ENCODE measurements at regions not wholly inside any gene's neighbourhood (a gene's known extent, or its start where the extent isn't known, plus 50 kb on each side); places are given as distances from the start of the nearest gene placed in this dataset.
"Not testable (repeated sequence)": the region's sequence is repeated elsewhere in the genome, so short reads cannot be mapped to it uniquely, and the experiment has no call there.

DNA sequence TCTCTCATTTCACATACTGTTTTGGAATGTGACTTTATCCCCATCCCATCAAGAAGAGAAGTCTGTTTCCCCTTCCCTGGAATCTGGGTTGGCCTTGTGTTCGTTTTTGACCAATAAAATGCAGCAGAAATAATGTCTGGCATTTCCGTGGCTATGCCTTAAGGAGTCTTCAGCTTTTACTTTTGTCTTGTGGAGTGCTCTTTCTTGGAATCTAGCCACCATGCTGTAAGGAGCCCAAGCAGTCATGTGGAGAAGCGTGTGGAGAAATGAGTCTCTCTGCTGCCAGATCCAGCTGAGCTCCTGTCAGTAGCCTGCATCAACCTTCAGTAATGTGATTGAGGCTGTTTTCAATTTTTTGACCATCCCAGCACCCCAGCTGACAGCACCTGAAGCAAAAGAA lies 84.4 kb upstream of the ARMCX2 start:
- Histone ChIP-seq H3K4me3 (ENCODE audit: control insufficient read depth in 1 of 7, extremely low read depth in 1 of 7, insufficient read depth in 4 of 7, low read depth in 2 of 7, low read length in 6 of 7) (no peak overlapping the region), H3K9me3 (ENCODE audit: control extremely low read depth in 1 of 5, control insufficient read depth in 4 of 5, insufficient read depth in 2 of 5, low read depth in 1 of 5, low read length in 4 of 5) (no peaks in the 10 kb centered on the region), H3K4me1 (ENCODE audit: control extremely low read depth in 1 of 4, control insufficient read depth in 4 of 4, insufficient read depth in 4 of 4, low read length in 3 of 4) (no peaks in the 10 kb centered on the region), H3K27me3 (replicated peaks in 2 of 5; ENCODE audit: control insufficient read depth in 4 of 5, insufficient read depth in 5 of 5, low read length in 4 of 5) (no peaks in the 10 kb centered on the region), H3K36me3 (ENCODE audit: control insufficient read depth in 4 of 4, insufficient read depth in 4 of 4, low read length in 3 of 4) (no peaks in the 10 kb centered on the region), H3K27ac (ENCODE audit: insufficient read depth in 1 of 2, low read depth in 1 of 2, low read length in 2 of 2, poor library complexity in 1 of 2, severe bottlenecking in 2 of 2) (no peak overlapping the region)
- ChIA-PET POLR2A (no interaction called here), CTCF (no interaction called here)
- no peak for DNase-seq
- WGBS (ENCODE audit: insufficient coverage) = 75% methylated on average over 2 of the region's 3 CpGs

DNA sequence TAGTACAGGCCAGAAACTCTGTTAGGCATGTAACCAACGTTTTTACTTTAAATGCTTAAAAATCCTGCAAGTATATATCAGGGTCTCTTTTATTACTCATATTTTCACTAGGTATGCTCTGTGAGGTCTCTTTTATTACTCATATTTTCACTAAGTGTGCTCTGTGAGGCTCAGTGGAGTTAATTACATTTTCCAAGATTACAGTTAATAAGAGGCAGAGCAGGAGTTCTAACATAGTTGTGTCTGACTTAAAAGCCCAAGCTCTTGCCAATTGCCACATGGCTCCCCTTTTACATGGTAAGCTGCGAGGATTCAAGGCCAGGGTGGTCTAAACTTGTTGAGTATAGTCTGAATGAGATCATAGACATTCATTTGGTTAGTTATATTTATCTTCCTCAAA lies 81.0 kb upstream of the ARMCX2 start:
- H3K27ac ChIP-seq (ENCODE audit: insufficient read depth in 1 of 2, low read depth in 1 of 2, low read length in 2 of 2, poor library complexity in 1 of 2, severe bottlenecking in 2 of 2) = no peak overlapping the region
- no peak overlapping the region for H3K4me3 ChIP-seq (ENCODE audit: control insufficient read depth in 1 of 7, extremely low read depth in 1 of 7, insufficient read depth in 4 of 7, low read depth in 2 of 7, low read length in 6 of 7)
- no peaks in the 10 kb centered on the region for H3K9me3 ChIP-seq (ENCODE audit: control extremely low read depth in 1 of 5, control insufficient read depth in 4 of 5, insufficient read depth in 2 of 5, low read depth in 1 of 5, low read length in 4 of 5)
- H3K4me1 ChIP-seq (ENCODE audit: control extremely low read depth in 1 of 4, control insufficient read depth in 4 of 4, insufficient read depth in 4 of 4, low read length in 3 of 4) = no peaks in the 10 kb centered on the region
- DNase-seq = no peak
- POLR2A ChIA-PET = no interaction called here
- H3K36me3 ChIP-seq (ENCODE audit: control insufficient read depth in 4 of 4, insufficient read depth in 4 of 4, low read length in 3 of 4) = no peaks in the 10 kb centered on the region
- H3K27me3 ChIP-seq (replicated peaks in 2 of 5; ENCODE audit: control insufficient read depth in 4 of 5, insufficient read depth in 5 of 5, low read length in 4 of 5) = no peaks in the 10 kb centered on the region
- CTCF ChIA-PET = no interaction called here
- no CpG with 5 or more reads among the region's 2 CpGs for WGBS (ENCODE audit: insufficient coverage)

DNA sequence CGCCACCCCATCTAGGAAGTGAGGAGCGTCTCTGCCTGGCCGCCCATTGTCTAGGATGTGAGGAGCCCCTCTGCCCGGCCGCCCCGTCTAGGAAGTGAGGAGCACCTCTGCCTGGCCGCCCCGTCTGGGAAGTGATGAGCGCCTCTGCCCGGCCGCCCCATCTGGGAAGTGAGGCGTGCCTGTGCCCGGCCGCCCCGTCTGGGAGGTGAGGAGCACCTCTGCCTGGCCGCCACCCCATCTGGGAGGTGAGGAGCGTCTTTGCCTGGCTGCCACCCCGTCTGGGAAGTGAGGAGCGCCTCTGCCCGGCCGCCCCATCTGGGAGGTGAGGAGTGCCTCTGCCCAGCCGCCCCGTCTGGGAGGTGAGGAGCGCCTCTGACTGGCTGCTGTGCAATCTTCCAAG lies 79.2 kb upstream of the ARMCX2 start:
- H3K9me3 ChIP-seq (ENCODE audit: control extremely low read depth in 1 of 5, control insufficient read depth in 4 of 5, insufficient read depth in 2 of 5, low read depth in 1 of 5, low read length in 4 of 5); H3K4me1 ChIP-seq (ENCODE audit: control extremely low read depth in 1 of 4, control insufficient read depth in 4 of 4, insufficient read depth in 4 of 4, low read length in 3 of 4); DNase-seq; H3K36me3 ChIP-seq (ENCODE audit: control insufficient read depth in 4 of 4, insufficient read depth in 4 of 4, low read length in 3 of 4); H3K4me3 ChIP-seq (ENCODE audit: control insufficient read depth in 1 of 7, extremely low read depth in 1 of 7, insufficient read depth in 4 of 7, low read depth in 2 of 7, low read length in 6 of 7); CTCF ChIA-PET; H3K27me3 ChIP-seq (replicated peaks in 2 of 5; ENCODE audit: control insufficient read depth in 4 of 5, insufficient read depth in 5 of 5, low read length in 4 of 5); H3K27ac ChIP-seq (ENCODE audit: insufficient read depth in 1 of 2, low read depth in 1 of 2, low read length in 2 of 2, poor library complexity in 1 of 2, severe bottlenecking in 2 of 2): not testable (repeated sequence)
- POLR2A ChIA-PET = interaction anchor here (0.6 kb wide), 1 partner anchor 321 kb away, joined by 3 read pairs; no protein-coding TSS in a partner anchor
- 91% methylated on average over 14 of the region's 24 CpGs for WGBS (ENCODE audit: insufficient coverage)

DNA sequence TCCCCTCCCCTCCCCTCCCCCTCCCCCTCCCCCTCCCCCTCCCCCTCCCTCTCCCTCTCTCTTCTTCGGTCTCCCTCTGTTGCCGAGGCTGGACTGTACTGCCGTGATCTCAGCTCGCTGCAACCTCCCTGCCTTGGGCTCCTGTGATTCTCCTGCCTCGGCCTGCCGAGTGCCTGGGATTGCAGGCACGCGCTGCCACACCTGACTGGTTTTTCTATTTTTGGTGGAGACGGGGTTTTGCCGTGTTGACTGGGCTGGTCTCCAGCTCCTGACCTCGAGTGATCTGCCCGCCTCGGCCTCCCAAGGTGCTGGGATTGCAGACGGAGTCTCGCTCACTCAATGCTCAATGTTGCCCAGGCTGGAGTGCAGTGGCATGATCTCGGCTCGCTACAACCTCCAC lies 78.8 kb upstream of the ARMCX2 start:
- CTCF ChIA-PET; H3K36me3 ChIP-seq (ENCODE audit: control insufficient read depth in 4 of 4, insufficient read depth in 4 of 4, low read length in 3 of 4); H3K4me1 ChIP-seq (ENCODE audit: control extremely low read depth in 1 of 4, control insufficient read depth in 4 of 4, insufficient read depth in 4 of 4, low read length in 3 of 4); H3K9me3 ChIP-seq (ENCODE audit: control extremely low read depth in 1 of 5, control insufficient read depth in 4 of 5, insufficient read depth in 2 of 5, low read depth in 1 of 5, low read length in 4 of 5); DNase-seq; POLR2A ChIA-PET; H3K27me3 ChIP-seq (replicated peaks in 2 of 5; ENCODE audit: control insufficient read depth in 4 of 5, insufficient read depth in 5 of 5, low read length in 4 of 5); H3K4me3 ChIP-seq (ENCODE audit: control insufficient read depth in 1 of 7, extremely low read depth in 1 of 7, insufficient read depth in 4 of 7, low read depth in 2 of 7, low read length in 6 of 7); H3K27ac ChIP-seq (ENCODE audit: insufficient read depth in 1 of 2, low read depth in 1 of 2, low read length in 2 of 2, poor library complexity in 1 of 2, severe bottlenecking in 2 of 2): not testable (repeated sequence)
- 92% methylated on average over 6 of the region's 17 CpGs for WGBS (ENCODE audit: insufficient coverage)

DNA sequence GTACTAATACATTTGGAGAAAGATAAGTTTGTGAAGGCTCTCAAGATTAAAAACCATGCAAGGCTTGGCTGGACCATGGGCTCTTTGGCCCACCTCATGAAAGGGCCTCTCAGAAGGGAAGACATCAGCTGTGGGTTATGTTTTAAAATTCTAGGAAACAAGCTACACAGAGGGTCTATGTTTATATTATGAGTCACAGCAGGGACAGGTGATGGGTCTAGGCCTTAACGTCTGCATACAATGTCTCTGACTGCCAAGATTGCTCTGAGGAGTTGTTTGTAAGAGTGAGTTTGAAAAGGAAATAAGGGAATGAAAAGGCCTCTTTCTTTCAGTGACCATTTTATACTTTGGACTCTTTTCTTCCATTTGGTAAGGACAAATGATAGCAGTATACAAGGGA lies 77.0 kb upstream of the ARMCX2 start:
- H3K27me3 ChIP-seq (replicated peaks in 2 of 5; ENCODE audit: control insufficient read depth in 4 of 5, insufficient read depth in 5 of 5, low read length in 4 of 5) = peaks cover 0 to 2% (median 0%) of the 10 kb centered on the region in 5 experiments
- WGBS (ENCODE audit: insufficient coverage) = 57% methylated on average over 1 of the region's 1 CpG
- no peak overlapping the region for H3K4me3 ChIP-seq (ENCODE audit: control insufficient read depth in 1 of 7, extremely low read depth in 1 of 7, insufficient read depth in 4 of 7, low read depth in 2 of 7, low read length in 6 of 7)
- no peaks in the 10 kb centered on the region for H3K4me1 ChIP-seq (ENCODE audit: control extremely low read depth in 1 of 4, control insufficient read depth in 4 of 4, insufficient read depth in 4 of 4, low read length in 3 of 4)
- H3K27ac ChIP-seq (ENCODE audit: insufficient read depth in 1 of 2, low read depth in 1 of 2, low read length in 2 of 2, poor library complexity in 1 of 2, severe bottlenecking in 2 of 2) = no peak overlapping the region
- ChIA-PET POLR2A (no interaction called here), CTCF (no interaction called here)
- H3K36me3 ChIP-seq (ENCODE audit: control insufficient read depth in 4 of 4, insufficient read depth in 4 of 4, low read length in 3 of 4) = no peaks in the 10 kb centered on the region
- DNase-seq = no peak
- H3K9me3 ChIP-seq (ENCODE audit: control extremely low read depth in 1 of 5, control insufficient read depth in 4 of 5, insufficient read depth in 2 of 5, low read depth in 1 of 5, low read length in 4 of 5) = no peaks in the 10 kb centered on the region

DNA sequence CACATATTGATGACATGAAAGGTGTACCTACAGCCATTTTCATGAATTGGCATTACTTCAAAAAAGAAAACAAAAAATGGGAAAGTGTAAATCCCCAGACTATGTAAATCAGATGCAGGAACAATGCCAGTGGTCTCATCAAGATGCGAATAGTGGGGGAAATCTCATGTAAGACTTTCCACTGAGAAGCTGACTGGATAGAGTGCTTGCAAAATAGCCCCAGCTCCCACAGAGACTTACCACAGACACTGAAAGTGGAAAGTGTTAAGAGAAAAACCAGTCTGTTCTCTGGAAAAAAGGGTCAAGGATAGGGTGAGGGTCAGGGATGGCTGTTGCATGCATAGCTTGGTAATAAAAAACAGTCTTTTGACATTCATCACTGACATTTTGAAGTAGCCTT lies 73.2 kb upstream of the ARMCX2 start:
- POLR2A ChIA-PET = no interaction called here
- Histone ChIP-seq H3K27ac (ENCODE audit: insufficient read depth in 1 of 2, low read depth in 1 of 2, low read length in 2 of 2, poor library complexity in 1 of 2, severe bottlenecking in 2 of 2) (no peak overlapping the region), H3K9me3 (ENCODE audit: control extremely low read depth in 1 of 5, control insufficient read depth in 4 of 5, insufficient read depth in 2 of 5, low read depth in 1 of 5, low read length in 4 of 5) (no peaks in the 10 kb centered on the region), H3K4me1 (ENCODE audit: control extremely low read depth in 1 of 4, control insufficient read depth in 4 of 4, insufficient read depth in 4 of 4, low read length in 3 of 4) (no peaks in the 10 kb centered on the region), H3K36me3 (ENCODE audit: control insufficient read depth in 4 of 4, insufficient read depth in 4 of 4, low read length in 3 of 4) (no peaks in the 10 kb centered on the region), H3K27me3 (replicated peaks in 2 of 5; ENCODE audit: control insufficient read depth in 4 of 5, insufficient read depth in 5 of 5, low read length in 4 of 5) (peaks cover 0 to 2% (median 0%) of the 10 kb centered on the region in 5 experiments), H3K4me3 (ENCODE audit: control insufficient read depth in 1 of 7, extremely low read depth in 1 of 7, insufficient read depth in 4 of 7, low read depth in 2 of 7, low read length in 6 of 7) (no peak overlapping the region)
- CTCF ChIA-PET = no interaction called here
- DNase-seq = no peak
- 100% methylated on average over 1 of the region's 1 CpG for WGBS (ENCODE audit: insufficient coverage)

DNA sequence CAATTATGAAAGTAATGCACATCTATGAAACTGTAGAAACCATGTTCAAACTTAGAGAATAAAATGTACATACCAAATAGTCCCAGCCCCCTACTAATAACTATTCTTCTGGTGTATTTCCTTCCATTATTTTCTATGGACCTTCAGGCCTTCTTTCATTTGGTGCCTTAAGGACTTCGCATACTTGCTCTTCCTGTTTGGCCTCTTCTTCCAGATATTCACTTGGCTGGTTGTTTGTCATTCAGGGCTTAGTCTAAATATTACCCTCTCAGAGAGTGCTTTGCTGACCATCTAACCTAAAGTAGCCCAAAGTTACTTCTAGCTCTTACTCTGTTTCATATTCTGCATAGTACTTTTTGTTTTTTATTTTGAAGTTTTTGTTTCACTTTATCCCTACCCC lies 70.3 kb upstream of the ARMCX2 start:
- H3K27ac ChIP-seq (ENCODE audit: insufficient read depth in 1 of 2, low read depth in 1 of 2, low read length in 2 of 2, poor library complexity in 1 of 2, severe bottlenecking in 2 of 2) = no peak overlapping the region
- no peak for DNase-seq
- no peak overlapping the region for H3K4me3 ChIP-seq (ENCODE audit: control insufficient read depth in 1 of 7, extremely low read depth in 1 of 7, insufficient read depth in 4 of 7, low read depth in 2 of 7, low read length in 6 of 7)
- ChIA-PET POLR2A (no interaction called here), CTCF (no interaction called here)
- H3K4me1 ChIP-seq (ENCODE audit: control extremely low read depth in 1 of 4, control insufficient read depth in 4 of 4, insufficient read depth in 4 of 4, low read length in 3 of 4) = no peaks in the 10 kb centered on the region
- 89% methylated on average over 1 of the region's 1 CpG for WGBS (ENCODE audit: insufficient coverage)
- H3K27me3 ChIP-seq (replicated peaks in 2 of 5; ENCODE audit: control insufficient read depth in 4 of 5, insufficient read depth in 5 of 5, low read length in 4 of 5) = peaks cover 0 to 2% (median 0%) of the 10 kb centered on the region in 5 experiments
- H3K36me3 ChIP-seq (ENCODE audit: control insufficient read depth in 4 of 4, insufficient read depth in 4 of 4, low read length in 3 of 4) = no peaks in the 10 kb centered on the region
- H3K9me3 ChIP-seq (ENCODE audit: control extremely low read depth in 1 of 5, control insufficient read depth in 4 of 5, insufficient read depth in 2 of 5, low read depth in 1 of 5, low read length in 4 of 5) = peaks cover 0 to 2% (median 0%) of the 10 kb centered on the region in 5 experiments
